HFF-Myc (cell line): ENCODE measurements at regions not wholly inside any gene's neighbourhood (a gene's known extent, or its start where the extent isn't known, plus 50 kb on each side); places are given as distances from the start of the nearest gene placed in this dataset.
A peak's percentile ranks its signal among the peaks of the same experiment; 100 is the strongest.

Experiments
- DNase-seq: peaks from one replicate; pipeline ENCODE4 v3.0.0-alpha.2; 2011; ENCODE audit warnings: low read depth; ENCODE audit errors: extremely low read depth
- H3K4me3 ChIP-seq: replicated peaks from 2 replicates; pipeline ENCODE4 v1.5.1; 2011; ENCODE audit warnings: low read depth, mild to moderate bottlenecking, control low read depth, low read length
- TF ChIP-seq, protein P1 (sequence below): IDR thresholded peaks from 2 replicates; pipeline ENCODE4 v1.5.1; 2012; ENCODE audit warnings: mild to moderate bottlenecking, low read depth, low read length, control low read depth; ENCODE audit errors: missing control alignments

DNA sequence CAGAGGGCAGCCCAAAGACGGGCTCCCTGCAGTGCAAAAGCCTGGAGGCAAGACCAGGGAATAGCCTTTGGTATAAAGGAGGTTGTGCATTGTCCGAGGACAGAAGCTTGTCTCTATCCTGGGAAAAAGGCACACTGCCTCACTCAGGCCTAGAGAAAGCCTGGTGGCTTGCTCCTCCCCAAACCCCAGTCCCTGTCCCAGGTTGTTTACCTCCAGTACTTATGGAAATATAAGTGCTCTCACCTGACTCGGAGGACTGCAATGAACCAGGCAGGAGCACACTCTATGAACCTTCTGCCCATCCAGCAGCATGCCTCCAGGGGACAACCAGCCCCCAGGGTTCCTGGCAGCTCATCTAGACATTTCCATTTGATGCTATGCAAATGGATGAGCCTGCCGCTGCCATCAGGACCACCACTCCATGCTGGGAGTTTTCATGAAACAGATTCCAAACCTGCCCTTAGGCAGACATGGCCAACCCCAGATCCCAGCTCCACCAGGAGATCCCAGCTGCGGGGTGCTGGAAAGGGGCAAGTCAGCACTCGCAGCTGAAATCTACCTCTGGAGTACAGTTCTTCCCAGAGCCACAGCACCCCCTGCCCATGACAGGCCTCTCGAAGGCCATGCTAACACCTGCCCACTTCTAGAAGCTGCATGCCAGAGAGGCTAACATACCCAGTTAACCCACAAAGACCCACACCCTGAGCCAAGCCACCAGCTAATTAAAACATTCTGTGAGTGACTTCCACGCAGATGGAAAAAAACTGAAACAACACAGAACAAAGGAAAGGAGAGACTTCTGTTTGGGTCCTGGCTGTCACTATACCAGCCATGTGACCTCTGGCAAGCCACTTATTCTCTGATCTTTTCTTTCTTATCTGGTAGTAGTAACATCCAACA, 101.7 kb downstream of the TTC32 start:
- peak; percentile 31 for DNase-seq
- no peak overlapping the region for H3K4me3 ChIP-seq
- TF ChIP-seq, protein P1, sequence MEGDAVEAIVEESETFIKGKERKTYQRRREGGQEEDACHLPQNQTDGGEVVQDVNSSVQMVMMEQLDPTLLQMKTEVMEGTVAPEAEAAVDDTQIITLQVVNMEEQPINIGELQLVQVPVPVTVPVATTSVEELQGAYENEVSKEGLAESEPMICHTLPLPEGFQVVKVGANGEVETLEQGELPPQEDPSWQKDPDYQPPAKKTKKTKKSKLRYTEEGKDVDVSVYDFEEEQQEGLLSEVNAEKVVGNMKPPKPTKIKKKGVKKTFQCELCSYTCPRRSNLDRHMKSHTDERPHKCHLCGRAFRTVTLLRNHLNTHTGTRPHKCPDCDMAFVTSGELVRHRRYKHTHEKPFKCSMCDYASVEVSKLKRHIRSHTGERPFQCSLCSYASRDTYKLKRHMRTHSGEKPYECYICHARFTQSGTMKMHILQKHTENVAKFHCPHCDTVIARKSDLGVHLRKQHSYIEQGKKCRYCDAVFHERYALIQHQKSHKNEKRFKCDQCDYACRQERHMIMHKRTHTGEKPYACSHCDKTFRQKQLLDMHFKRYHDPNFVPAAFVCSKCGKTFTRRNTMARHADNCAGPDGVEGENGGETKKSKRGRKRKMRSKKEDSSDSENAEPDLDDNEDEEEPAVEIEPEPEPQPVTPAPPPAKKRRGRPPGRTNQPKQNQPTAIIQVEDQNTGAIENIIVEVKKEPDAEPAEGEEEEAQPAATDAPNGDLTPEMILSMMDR = no peak

DNA sequence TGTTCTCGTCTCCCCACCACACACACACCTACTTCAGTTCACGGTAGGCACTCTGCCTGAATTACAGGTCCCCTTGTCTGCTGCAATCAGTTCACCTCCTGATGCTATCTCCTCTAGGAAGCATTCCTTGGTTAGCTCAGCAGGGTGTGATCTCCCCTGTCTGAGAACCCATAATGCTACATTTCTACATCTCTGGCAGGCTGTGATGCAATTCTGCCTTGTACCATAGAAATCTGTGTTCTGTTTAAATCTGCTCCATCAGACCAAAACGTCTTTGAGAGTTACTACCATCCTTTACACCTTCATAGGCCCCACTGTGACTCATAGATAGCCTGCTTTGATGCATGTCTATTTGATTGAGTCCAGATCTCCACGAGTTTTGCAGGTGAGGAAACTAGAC, 103.9 kb downstream of the TTC32 start:
- TF ChIP-seq, protein P1 = no peak
- no peak for DNase-seq
- no peak overlapping the region for H3K4me3 ChIP-seq

GRCh38 chr2:19797243-19797810, 104.5 kb downstream of the TTC32 start:
- TF ChIP-seq, protein P1 = no peak
- no peak overlapping the region for H3K4me3 ChIP-seq
- no peak for DNase-seq

- DNase-seq = peak; percentile 87
- TF ChIP-seq, protein P1 = no peak
- H3K4me3 ChIP-seq = no peak overlapping the region
Measured at GRCh38 chr2:19796035-19796695, 105.6 kb downstream of the TTC32 start.

GRCh38 chr2:19793132-19793750, 108.5 kb downstream of the TTC32 start:
- TF ChIP-seq, protein P1 = no peak
- no peak for DNase-seq

DNA sequence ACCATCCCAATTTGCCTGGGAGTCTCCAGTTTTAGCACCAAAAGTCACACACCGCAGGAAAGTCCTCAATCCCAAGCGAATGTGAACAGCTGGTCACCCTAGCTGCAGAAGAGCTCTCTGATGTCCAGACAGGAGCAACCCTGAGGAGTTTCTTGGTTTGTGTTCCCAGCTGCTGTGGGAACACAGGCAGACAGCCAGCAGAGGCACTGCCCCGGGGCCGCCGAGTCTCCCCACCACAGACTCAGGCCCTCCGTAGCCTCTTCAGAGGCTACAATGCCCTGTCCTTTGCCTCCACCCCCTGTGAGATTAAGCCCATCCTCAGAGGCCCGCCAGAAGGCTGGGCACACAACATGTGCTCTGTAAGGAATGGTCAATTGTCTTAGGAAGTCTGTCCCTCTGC, 111.5 kb downstream of the TTC32 start:
- DNase-seq = no peak
- TF ChIP-seq, protein P1 = no peak
- H3K4me3 ChIP-seq = no peak overlapping the region

More at GRCh38 chr2:19793132-19793750, 108.5 kb downstream of the TTC32 start:
- no peak overlapping the region for H3K4me3 ChIP-seq
